Body of pancreas (tissue), 4 donors: ENCODE measurements at regions not wholly inside any gene's neighbourhood (a gene's known extent, or its start where the extent isn't known, plus 50 kb on each side); places are given as distances from the start of the nearest gene placed in this dataset.

Experiments
- ATAC-seq: fragments of 150-250 bp; one replicate; pipeline ENCODE4 v1.9.1; 2016
- DNase-seq, 4 donors: peaks; one replicate each; pipeline ENCODE4 v3.0.0-alpha.2; 2019
- H3K27ac ChIP-seq, 4 donors: fragments of 200-600 bp; sonication (generic); 1 replicate in 3 of 4; 2 replicates in 1 of 4; pipeline versions ENCODE4 v1.5.1 to v1.6.1; 2016 to 2019; ENCODE audit warnings: mild to moderate bottlenecking in 1 of 4, mixed read lengths in 1 of 4, moderate library complexity in 1 of 4
- H3K27me3 ChIP-seq, 2 donors: fragments of 200-600 bp; sonication (generic); one replicate each; pipeline ENCODE4 v1.6.0; 2016; ENCODE audit warnings: mild to moderate bottlenecking in 1 of 2
- H3K36me3 ChIP-seq, 2 donors: fragments of 200-600 bp; sonication (generic); replicated peaks in 1 of 2; 2 replicates each; pipeline ENCODE4 v1.5.1; 2016; ENCODE audit warnings: low read depth in 2 of 2; ENCODE audit not compliant: insufficient read depth in 1 of 2
- H3K4me1 ChIP-seq: fragments of 200-600 bp; sonication (generic); one replicate; pipeline ENCODE4 v1.6.0; 2016
- H3K4me3 ChIP-seq, 2 donors: fragments of 200-600 bp; sonication (generic); 1 replicate in 1 of 2; 2 replicates in 1 of 2; pipeline ENCODE4 v1.5.1; 2016 to 2019
- H3K9me3 ChIP-seq, 3 donors: fragments of 200-600 bp; sonication (generic); 1 replicate in 2 of 3; 2 replicates in 1 of 3; pipeline ENCODE4 v1.5.1; 2016
- POLR2A ChIP-seq, 3 donors: fragments of 450-650 bp; IDR thresholded peaks; one replicate each; pipeline ENCODE4 v1.6.1; 2016; ENCODE audit warnings: antibody characterized with exemption in 3 of 3, mild to moderate bottlenecking in 2 of 3
- WGBS, 2 donors: methylation state at CpG; one replicate each; pipeline ENCODE4 v1.1.5; 2017; 5-methylcytosine and 5-hydroxymethylcytosine counted together
- intact Hi-C: fragments of 100-400 bp; cut with DNase I; formaldehyde crosslinking; loops from one replicate; pipeline ENCODE4 v1.15.1; 2023
- TF ChIP-seq, protein P1 (sequence below), 7 experiments: fragments of 450-650 bp in 4 of 7; fragments of 200-600 bp in 3 of 7; sonication (generic) in 3 of 7; IDR thresholded peaks; one replicate each; pipeline ENCODE4 v1.5.1; 2016 to 2019; ENCODE audit warnings: antibody characterized with exemption in 7 of 7

DNA sequence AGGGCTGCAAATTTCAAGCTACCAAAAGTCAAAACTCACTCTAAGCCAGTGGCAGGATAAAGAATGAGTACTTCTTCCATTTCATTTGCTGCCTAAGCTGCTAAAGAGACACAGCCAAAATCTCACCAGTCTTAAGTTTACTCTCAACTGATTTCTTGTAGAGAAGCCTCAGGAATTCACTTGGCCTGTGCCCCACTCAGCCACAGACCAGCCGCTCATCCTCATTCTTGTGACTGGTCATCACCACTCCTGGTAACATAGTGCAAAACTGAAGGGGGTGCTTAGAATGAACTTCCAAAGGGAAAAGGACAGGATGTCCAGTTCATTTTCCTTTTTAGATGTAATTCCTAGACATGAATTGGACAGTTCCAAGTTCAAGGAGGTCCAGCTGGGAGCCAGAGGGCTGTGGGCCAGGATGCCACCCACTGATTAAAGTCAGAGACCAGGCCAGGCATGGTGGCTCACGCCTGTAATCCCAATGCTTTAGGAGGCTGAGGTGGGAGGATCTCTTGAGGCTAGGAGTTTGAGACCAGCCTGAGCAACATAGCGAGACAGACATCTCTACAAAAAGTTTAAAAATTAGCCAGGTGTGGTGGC, 72.7 kb upstream of the RANBP3L start:
- H3K27ac ChIP-seq = peak overlapping the region in 2 of 4 donors; percentile 5 to 24
- DNase-seq = peak in 1 of 4 donors; percentile 15
- H3K9me3 ChIP-seq = no peaks in the 10 kb centered on the region
- H3K4me1 ChIP-seq = peaks cover 2% of the 10 kb centered on the region
- H3K4me3 ChIP-seq = no peak overlapping the region
- WGBS, 2 donors = 89 to 95% methylated on average over 3 of the region's 3 CpGs
- no peak for TF ChIP-seq POLR2A (IDR thresholded peaks at IDR 0.05)
- TF ChIP-seq, protein P1, sequence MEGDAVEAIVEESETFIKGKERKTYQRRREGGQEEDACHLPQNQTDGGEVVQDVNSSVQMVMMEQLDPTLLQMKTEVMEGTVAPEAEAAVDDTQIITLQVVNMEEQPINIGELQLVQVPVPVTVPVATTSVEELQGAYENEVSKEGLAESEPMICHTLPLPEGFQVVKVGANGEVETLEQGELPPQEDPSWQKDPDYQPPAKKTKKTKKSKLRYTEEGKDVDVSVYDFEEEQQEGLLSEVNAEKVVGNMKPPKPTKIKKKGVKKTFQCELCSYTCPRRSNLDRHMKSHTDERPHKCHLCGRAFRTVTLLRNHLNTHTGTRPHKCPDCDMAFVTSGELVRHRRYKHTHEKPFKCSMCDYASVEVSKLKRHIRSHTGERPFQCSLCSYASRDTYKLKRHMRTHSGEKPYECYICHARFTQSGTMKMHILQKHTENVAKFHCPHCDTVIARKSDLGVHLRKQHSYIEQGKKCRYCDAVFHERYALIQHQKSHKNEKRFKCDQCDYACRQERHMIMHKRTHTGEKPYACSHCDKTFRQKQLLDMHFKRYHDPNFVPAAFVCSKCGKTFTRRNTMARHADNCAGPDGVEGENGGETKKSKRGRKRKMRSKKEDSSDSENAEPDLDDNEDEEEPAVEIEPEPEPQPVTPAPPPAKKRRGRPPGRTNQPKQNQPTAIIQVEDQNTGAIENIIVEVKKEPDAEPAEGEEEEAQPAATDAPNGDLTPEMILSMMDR (IDR thresholded peaks at IDR 0.05) = no peak
- no peaks in the 10 kb centered on the region for H3K27me3 ChIP-seq
- intact Hi-C loops = no loop called here
- peak; percentile 30 for ATAC-seq
- no peaks in the 10 kb centered on the region for H3K36me3 ChIP-seq

DNA sequence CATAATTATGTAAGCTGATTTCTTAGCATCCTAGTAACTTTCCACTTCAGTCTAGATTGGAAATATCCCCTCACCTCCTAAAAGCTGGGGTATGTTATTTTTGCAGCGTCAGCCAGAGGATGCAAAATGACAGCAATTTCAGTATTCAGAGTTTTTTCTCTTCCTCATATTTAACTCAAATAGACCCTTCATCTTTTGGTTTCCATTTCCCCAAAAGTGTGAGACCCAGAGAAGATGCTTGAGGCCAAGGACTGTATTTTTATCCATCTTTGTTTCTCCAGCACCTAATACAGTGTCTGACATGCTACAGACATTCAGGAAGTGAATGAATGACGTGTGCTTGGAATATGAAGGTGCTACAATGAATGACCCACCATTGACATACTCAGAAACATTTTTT, 75.5 kb upstream of the RANBP3L start:
- Histone ChIP-seq H3K27me3 (no peaks in the 10 kb centered on the region), H3K9me3 (no peaks in the 10 kb centered on the region), H3K36me3 (no peaks in the 10 kb centered on the region), H3K4me3 (no peak overlapping the region), H3K4me1 (no peaks in the 10 kb centered on the region), H3K27ac (no peak overlapping the region)
- TF ChIP-seq, protein P1 (IDR thresholded peaks at IDR 0.05) = no peak
- TF ChIP-seq POLR2A (IDR thresholded peaks at IDR 0.05) = no peak
- 54 to 68% methylated on average over 2 of the region's 2 CpGs for WGBS, 2 donors
- DNase-seq (no peak), ATAC-seq (no peak)
- intact Hi-C loops = no loop called here

DNA sequence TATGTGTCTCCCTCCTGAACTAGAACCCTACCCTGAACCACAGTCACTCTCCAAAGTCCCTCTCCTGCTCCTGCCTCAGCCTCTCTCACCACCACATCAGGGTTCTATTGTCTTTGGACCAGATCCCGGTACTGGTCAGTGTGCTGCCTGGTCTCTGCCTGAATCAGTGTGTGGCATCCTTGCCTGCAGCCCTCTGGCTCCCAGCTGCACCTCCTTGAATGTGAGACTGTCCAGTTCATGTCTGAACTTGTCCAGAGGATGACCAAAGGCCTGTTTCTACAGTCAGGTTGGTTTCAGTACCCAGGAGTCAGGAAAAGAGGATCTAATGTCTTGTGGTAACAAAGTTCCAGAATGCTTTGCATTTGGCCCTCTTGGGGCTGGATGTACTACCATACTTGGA, 76.8 kb upstream of the RANBP3L start:
- DNase-seq = no peak
- TF ChIP-seq POLR2A (IDR thresholded peaks at IDR 0.05) = no peak
- TF ChIP-seq, protein P1 (IDR thresholded peaks at IDR 0.05) = no peak
- Histone ChIP-seq H3K27ac (no peak overlapping the region), H3K36me3 (no peaks in the 10 kb centered on the region), H3K27me3 (no peaks in the 10 kb centered on the region), H3K4me3 (no peak overlapping the region), H3K4me1 (no peaks in the 10 kb centered on the region), H3K9me3 (no peaks in the 10 kb centered on the region)
- intact Hi-C loops = no loop called here
- WGBS, 2 donors = 86 to 87% methylated on average over 1 of the region's 1 CpG
- no peak for ATAC-seq

DNA sequence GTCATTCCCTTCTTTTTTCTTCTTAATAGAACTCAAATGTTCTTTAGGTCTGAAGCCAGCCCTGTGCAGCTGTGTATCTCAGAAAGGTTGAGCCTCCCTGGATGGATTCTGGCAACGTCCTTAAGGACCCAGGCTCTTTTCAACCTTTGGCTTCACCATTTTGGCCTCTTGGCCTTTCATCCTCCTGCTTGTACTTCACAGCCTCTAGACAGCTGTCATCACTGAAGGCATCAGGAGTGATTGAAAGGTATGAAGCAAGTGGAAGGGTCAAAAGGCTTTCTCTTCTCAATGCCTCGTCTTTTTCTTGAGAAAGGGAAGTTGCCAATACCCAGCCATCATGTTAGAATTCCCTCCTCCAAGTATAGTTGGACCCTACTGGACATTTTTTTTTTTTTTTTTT, 81.2 kb upstream of the RANBP3L start:
- no peaks in the 10 kb centered on the region for H3K4me1 ChIP-seq
- H3K9me3 ChIP-seq = no peaks in the 10 kb centered on the region
- H3K27ac ChIP-seq = no peak overlapping the region
- H3K27me3 ChIP-seq = no peaks in the 10 kb centered on the region
- DNase-seq (no peak), ATAC-seq (no peak)
- no peak overlapping the region for H3K4me3 ChIP-seq
- no peak for TF ChIP-seq POLR2A (IDR thresholded peaks at IDR 0.05)
- TF ChIP-seq, protein P1 (IDR thresholded peaks at IDR 0.05) = no peak
- WGBS, 2 donors = 40 to 61% methylated on average over 2 of the region's 2 CpGs
- intact Hi-C loops = no loop called here
- no peaks in the 10 kb centered on the region for H3K36me3 ChIP-seq

DNA sequence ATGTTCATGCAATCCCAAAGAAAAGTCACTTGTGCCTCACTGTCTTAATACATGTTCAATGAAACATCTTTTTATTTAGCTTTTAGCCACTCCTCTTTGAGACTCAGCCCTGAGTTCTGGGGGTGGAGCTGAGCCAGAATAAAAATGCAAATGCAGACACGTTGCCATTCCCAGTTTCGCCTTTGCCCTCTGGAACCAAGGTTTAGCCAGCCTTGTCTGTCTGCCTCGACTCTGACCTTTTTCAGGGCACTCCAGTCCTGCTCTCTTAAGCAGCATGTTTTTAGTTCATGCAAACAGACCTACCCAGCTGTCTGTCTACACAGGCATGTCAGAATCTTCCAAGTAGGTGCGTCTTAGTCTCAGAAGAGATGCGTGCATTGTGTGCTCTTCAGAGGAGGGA, 82.2 kb upstream of the RANBP3L start:
- DNase-seq (no peak), ATAC-seq (no peak)
- Histone ChIP-seq H3K4me3 (no peak overlapping the region), H3K4me1 (no peaks in the 10 kb centered on the region), H3K27ac (no peak overlapping the region), H3K36me3 (no peaks in the 10 kb centered on the region), H3K27me3 (no peaks in the 10 kb centered on the region), H3K9me3 (no peaks in the 10 kb centered on the region)
- WGBS, 2 donors = 75% methylated on average over 5 of the region's 5 CpGs
- intact Hi-C loops = no loop called here
- TF ChIP-seq, protein P1 (IDR thresholded peaks at IDR 0.05) = no peak
- TF ChIP-seq POLR2A (IDR thresholded peaks at IDR 0.05) = no peak
